NCI-H2081 (cell line): ENCODE measurements at regions not wholly inside any gene's neighbourhood (a gene's known extent, or its start where the extent isn't known, plus 50 kb on each side); places are given as distances from the start of the nearest gene placed in this dataset.
"Not testable (repeated sequence)": the region's sequence is repeated elsewhere in the genome, so short reads cannot be mapped to it uniquely, and the experiment has no call there.

Source experiments
- DNase-seq, 2 experiments: peaks; one replicate each; lab custom pipeline; 2025; lab: John Stamatoyannopoulos, UW

DNA sequence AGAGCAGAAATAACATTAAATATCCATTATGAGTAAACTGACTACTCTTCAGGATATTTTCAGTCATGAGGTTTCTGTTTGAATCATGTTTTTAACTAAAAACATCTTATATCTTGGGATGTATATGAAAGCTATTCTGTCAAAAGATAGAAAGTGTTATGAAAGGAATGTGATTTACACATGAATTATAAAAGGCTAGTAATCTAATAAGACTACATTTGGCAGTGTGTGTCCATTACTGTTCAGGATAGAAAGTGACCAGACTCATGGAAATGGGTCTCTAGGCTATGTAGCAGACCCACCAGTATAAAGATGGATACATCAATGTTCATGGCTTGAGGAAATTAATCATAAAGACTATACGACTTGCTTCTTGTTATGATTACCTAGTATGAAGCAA is 1328.2 kb upstream of the NUDT12 start:
- no peak for DNase-seq

DNA sequence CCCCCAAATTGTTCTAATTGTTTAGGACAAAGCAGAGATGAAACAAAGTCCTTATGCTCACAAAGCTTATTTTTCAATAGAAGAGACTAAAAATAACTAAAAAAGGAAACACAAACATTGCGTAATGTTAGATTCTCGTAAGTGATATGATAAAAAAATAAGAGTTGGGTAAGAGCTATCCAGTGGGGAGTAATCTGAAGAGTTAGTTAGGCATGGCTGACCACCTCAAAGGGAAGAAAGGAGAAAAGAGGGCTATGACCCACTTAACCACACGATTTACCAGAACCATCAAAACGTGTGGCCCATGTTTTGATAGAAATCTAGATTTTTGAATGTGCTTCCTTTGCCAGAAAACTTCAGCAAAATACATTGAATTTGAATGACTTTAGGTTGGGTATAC is 1296.8 kb upstream of the NUDT12 start:
- no peak for DNase-seq

DNA sequence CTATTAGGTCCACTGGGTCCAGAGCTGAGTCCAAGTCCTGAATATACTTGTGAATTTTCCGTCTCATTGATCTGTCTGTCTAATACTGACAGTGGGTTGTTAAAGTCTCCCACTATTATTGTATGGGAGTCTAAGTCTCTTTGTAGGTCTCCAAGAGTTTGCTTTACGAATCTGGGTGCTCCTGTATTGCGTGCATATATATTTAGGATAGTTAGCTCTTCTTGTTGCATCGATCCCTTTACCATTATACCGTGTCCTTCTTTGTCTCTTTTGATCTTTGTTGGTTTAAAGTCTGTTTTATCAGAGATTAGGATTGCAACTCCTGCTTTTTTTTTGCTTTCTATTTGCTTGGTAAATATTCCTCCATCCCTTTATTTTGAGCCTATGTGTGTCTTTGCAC is 1289.5 kb upstream of the NUDT12 start:
- DNase-seq, result not testable (repeated sequence)

DNA sequence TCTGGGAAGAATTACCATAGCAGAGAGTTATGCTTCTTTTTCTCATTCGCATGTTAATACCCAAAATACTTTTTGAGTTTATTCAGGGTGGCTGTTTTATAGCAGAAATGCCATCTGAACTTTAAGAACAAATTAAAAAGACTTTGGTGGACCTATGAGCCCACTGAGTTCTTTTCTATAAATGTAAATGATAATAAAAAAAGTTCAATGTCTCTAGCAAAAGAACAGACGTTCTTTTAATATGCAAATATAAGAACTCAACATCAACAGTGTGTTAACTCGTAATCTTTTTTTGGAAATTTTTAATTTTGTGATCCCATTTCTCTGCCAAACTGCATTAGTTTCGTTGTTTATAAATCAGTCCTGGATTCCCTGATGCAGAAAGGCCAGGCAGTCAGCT is 1283.0 kb upstream of the NUDT12 start:
- no peak for DNase-seq

DNA sequence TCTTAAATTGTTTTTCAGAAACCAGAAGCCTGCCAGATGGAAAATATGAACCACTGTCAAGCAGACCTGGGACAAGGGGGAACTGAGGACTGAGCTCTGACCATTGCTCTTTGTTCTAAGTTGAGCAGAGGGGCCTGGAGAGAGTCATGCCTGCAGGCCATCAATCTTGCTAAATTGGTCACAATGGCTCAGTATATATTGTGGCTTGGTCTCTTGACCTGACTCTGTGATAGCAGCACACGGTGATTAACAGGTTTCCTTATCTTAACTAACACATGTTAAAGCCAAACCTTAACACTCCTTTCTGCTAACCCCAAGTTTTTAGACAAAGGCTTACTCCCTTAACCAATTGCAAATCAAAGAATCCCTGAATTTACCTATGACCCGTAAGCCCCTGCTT is 1281.2 kb upstream of the NUDT12 start:
- no peak for DNase-seq

DNA sequence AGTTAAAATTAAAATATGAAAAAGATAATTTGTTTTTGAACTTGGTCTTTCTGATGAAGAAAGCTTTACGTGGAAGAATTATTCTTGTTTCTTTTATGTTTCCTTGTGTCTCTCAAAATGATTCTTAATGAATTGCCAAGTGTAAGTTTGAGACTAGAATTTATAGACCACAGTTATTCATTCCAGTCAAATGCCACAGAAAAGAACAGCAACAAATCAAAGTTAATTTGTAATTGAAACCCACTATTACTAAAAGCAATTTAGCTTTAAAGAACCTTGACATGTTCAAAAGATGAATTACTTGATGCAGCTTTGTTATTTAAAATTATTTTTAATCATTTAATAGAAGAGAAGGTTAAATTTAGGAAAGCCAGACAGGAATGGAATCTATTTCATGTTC is 1277.7 kb upstream of the NUDT12 start:
- no peak for DNase-seq

DNA sequence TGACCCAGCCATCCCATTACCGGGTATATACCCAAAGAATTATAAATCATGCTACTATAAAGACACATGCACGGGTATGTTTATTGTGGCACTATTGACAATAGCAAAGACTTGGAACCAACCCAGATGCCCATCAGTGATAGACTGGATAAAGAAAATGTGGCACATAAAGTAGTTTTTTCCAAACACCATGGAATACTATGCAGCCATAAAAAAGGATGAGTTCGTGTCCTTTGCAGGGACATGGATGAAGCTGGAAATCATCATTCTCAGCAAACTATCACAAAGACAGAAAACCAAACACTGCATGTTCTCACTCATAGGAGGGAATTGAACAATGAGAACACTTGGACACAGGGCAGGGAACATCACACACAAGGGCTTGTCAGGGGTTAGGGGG is 1268.9 kb upstream of the NUDT12 start:
- DNase-seq, result not testable (repeated sequence)

DNA sequence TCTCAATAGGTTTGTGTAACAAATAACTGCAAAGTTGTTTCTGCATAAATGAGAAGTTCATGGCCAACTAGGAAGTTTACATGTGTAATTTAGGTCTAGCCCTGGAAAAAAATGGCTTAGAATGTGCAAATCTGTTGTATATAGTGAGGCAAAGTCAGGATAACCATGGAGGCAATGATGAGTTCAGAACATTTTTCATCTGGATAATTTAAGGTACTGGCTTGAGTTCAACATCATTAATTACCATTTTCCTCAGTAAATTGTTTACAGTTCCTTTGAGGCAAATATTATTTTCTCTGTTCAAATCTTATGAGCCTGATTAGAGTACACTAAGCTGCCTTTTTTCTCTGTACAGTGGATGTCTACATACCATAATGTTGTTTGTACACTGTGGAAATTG is 1259.0 kb upstream of the NUDT12 start:
- DNase-seq, result no peak

DNA sequence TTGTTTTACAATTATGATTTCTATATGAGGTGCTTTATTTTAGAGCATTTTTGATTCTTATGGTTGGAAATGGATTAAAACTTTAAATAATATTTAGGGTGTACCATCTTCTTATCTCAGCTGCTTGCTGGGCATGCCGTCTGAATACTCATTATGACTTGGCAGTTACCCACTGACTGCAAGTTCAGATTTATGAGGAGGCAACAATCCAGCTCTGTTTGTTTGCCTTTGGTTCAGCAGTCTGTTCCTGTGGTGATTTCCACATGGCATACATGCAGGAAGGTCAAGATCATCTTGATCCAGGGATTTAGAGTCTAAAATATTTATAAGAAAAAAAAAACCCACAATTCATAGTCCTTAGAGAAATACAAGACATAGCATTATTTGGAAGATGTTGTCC is 1254.5 kb upstream of the NUDT12 start:
- peak; percentile 16 to 67 for DNase-seq

DNA sequence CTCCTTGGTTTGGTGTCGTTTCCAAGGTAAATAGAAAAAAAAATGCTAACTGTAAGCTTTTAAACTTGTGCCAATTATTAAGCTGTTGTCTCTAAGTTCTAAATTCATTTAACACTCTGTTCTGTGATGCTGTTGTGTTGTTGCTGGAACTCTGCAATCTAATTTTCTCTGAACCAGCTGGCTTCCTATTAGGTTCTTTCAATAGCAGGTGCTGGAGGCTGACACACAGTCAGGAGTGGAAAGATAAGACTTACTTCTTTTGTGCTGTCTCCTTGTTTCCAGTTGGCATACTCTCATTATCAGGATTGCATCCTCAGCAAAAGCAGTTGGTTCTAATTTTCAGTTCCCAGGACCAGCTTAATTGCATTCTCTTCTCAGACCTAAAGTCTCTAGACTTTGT is 1252.6 kb upstream of the NUDT12 start:
- peak in 1 of 2 experiments; percentile 11 for DNase-seq

DNA sequence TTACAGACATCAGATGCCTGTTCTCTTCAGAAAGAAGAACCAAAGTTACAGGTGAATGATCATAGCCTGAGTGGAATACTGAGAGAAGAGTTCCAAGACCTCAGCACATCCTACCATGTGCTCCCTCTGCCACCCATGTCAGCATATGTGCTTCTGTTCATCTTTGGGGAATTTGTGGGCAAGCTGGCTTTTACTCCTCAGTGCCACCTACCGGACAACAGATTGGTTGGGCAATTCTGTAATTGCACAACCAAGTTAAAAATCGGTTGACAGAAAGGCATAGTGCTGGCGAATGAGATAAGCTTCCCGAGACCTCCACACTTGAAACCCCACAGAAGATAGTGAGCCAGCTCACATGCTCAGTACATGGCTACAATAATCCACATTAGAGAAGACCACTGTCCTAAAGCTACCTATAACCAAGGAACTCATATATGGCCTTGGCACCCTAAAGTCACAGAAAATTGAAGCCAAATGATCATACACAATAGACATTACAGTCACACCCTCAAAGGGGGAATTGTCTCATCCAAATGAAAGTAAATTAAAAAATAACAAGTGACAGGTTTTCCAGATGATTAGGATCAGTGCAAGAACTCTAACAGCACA is 1238.0 kb upstream of the NUDT12 start:
- DNase-seq, result no peak

DNA sequence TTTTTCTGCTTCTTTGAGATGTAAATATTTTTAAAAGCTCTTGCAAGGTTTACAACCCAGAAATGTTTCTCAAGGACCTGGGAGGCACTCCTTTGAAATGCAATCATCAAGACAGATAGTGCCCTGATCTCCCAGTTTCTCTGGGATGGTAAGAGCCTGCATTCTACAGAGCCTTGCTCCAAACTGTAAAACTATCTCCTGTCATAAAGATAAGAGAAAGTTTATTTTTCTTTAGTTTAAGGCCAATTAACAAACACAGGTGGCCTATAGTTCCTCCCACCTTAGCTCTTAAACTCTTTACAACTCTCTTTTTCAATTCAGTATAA is 1231.1 kb upstream of the NUDT12 start:
- no peak for DNase-seq

DNA sequence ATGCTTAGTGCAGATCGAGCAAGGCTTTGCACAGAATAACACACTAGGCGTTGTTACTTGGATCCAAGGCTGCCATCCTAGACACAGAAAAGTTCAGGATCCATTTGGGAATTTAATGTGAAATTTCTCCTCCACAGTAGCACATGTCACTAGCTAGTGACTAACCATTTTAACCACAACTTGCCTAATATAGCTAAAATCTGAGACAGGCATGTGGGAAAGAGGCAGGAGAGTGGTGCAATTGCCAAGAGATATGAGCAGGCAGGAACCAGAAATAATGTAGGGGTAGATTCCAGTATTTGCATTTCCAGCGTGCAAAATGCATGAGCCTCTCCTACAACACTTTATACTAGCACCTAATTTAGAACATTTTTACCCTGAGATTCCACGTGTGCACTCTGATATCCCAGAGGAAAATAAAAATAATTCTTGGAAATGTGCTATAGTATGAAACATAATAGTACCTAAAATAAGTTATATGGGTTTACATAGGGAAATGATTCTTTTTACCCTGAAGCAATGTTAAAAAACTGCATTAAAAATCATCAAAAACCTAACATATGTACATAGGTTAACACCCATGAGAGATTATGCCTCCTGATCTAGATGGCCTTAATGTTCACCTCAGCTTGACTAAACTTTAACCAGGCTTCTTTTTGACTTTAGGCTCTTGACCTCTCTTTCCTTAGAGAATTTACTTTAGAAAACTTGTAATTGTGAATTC is 1230.6 kb upstream of the NUDT12 start:
- no peak for DNase-seq

DNA sequence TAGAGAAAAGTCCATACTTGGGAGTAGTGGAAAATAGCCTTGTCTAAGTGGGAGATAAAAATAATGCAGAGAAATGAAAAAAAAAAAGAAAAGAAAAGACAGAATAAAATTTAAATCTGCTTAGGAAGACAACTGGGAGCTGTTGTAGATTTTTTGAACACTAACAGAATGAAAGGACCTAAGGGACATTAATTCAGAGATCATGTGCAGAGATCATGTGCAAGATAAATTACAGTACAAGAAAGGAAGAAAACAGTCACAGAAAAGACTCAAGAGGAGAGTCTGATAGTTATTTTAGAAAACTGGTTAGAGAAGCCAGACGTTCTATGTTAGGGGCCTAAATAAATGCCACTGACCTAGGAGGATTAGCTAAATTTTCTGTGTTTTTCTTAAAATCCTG is 1226.8 kb upstream of the NUDT12 start:
- DNase-seq, result no peak

DNA sequence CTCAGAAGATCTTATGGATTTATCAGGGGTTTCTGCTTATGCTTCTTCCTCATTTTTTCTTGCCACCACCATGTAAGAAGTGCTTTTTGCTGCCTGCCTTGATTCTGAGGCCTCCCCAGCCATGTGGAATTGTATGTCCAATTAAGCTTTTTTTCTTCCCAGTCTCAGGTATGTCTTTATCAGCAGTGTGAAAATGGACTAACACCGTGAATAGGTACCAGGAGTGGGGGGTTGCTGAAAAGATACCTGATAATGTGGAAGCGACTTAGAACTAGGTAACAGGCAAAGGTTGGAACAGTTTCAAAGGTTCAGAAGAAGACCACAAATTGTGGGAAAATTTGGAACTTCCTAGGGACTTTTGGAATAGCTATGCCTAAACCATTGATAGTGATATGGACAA is 1222.5 kb upstream of the NUDT12 start:
- DNase-seq, result no peak

DNA sequence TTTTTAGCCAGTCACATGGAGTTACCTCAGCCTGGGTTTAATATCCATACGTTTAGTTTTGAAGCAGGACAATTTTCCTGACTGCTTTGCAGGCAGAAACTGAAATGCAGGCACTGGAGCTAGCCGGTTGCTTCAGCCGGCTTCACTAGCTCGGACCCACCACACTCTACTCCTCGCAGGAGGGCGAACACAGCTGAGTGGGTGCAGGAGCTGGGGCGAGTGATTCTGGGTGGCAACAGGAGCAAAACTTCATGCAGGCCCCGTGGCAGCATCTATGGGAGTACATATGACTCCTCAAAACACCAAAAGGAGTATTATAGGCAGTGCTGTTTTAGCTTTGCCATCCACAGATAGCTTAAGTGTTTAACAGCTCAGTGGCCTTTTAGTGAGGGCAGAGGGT is 1211.8 kb upstream of the NUDT12 start:
- no peak for DNase-seq

DNA sequence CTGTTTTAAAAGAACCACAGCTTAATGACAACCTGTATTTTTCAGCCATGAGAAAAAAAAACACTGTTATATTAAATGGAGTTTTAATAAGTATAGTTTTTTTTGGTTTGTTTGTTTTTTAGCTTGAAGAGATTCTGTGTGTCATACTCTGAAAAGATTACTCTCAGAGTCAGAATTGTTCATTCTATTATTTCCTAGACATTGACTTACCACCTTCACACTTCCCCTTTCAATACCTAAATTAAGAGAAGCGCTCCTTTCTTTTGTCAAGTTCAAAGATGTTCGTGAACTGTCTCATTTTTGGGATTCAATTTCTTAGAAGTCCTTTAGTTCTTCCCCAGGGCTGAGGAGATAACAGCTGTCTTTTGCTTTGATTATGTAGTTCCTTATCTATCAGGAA is 1201.6 kb upstream of the NUDT12 start:
- no peak for DNase-seq

DNA sequence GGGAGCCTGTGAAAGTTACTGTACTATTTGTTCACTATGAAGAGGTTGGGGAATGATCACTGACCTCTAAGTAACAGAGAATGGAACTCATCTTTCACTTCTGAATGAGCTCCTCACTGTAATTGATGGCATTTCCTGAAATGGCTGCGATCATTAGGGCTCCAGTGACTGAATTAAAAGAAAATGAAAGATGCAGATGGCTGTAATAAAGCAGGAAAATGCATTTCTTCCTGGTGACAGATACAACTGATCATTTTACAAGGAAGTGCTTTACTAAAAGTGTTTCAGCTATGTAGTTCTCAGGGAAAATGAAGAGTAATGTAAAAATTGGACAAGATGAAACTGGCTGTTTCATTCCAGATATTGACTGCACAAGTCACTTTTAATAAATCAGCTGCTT is 1200.6 kb upstream of the NUDT12 start:
- no peak for DNase-seq

DNA sequence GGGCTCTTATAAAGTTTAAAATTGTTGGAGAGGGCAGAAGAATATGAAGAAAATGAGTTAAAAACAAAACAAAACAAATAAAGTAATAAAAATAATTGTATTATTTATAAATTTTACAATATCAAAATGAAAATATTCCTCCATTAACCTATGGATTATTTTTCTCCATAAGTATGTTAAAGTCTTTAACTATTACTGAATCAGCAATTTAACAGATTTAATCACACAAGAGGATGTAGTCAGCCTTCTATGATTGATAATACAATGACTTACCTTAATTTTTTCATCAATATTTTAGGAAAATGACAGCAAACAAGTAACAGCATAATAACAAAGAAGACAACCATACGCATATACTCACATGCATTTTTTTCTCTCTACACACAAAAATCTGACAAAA is 1195.3 kb upstream of the NUDT12 start:
- no peak for DNase-seq

DNA sequence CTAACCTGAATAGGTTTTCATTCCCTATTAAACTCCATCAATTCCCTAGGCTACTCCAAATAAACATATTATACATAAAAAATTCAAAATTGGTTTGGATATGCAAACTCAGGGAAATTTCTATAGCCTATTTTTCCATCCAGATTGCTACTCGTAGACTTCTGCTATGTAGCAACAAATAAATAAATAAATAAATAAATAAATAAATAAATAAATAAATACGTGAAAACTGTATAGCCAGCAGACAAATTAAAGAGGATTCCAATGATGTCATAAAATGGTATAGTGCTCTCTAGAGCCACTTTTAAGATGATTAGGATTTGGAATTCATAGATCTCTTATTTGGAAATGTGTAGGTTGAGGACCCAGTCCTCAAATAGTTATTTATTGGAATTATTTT is 1193.2 kb upstream of the NUDT12 start:
- DNase-seq, result no peak

DNA sequence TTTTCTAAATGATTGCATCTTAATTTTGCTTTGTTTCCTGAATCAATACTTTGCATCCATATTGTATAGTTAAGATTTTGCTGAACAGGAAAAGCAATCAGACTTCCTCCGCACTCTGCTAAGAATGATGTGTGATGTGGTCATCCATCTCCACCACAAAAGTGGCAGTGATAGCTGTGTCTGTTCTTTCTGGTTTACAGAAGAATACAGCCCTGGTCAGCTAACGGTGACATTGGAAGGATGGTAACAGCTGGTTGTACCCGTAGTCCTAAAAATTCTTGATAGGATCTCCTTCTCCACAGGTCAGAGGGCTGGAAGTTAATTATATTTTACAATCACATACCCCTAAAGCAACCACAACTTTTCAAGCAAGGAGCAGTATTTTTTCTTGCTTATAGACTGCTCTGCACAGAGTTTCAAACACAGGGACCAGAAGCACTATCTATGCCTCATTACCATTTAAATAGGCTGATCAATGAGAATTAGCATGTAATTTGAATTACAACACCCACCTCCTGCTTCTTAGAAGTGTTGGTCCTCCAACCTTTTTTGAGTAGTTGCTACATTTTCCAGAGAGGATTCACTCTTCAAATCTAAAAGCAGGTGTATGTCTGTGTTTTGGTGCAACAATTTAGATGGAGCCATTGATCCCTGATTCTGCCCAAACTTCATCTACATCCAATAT is 1191.9 kb upstream of the NUDT12 start:
- DNase-seq, result no peak

DNA sequence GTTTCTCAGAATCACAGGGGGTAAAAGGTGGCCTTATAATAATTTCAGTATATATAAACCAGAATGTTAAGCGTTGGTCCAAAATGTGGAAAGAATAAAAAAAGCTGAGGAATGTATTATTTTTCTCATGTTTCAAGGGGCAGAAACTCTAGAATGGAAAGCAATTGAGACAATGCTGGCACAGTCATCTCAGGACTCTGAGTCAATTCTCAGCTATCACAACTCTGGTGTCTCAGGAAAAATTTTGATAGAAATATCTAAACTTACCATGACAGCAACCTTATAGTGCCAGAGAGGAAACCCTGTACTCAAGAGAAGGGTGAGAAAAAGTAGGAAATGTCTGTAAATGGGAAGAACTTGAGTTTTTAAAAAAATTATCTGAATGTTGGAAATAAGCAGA is 1189.4 kb upstream of the NUDT12 start:
- no peak for DNase-seq

DNA sequence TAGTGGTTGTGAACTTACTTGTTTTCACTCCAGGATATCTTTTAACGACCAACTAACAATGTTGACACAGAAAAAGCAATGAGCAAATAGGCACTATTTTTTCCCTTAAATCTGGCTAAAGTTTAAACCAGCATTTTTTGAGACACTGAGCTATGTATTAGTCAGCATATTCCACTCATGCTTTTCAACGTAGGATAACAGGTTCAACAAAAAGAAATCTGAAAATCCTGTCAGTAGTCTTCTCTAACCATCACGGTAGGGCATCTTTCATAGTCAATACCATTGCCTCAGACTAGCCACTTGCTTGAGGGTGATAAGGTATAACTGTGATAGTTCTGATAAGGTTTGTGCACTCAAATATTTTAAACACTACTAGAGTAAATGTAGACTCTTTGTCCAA is 1177.3 kb upstream of the NUDT12 start:
- DNase-seq, result no peak

DNA sequence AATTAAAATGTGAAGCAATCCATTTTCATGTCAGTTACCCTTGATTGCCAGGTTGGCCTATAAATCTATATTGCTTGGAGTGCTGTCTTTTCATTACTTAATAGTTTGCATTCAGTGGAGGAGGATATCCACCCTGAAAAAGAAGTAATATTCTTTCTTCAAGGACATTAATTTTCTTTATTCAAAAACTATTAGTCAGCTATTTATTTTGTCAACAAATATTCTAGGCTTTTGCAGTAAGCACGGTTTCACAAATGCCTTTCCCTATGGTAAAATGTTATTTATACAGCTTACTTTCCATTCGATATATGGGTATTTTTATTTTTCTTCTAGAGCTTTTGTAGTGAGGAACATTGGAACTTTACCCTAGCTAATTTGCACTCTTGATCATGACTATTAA is 1176.9 kb upstream of the NUDT12 start:
- DNase-seq, result no peak
